Ureter (tissue), 1 donor: ENCODE measurements at regions not wholly inside any gene's neighbourhood (a gene's known extent, or its start where the extent isn't known, plus 50 kb on each side); places are given as distances from the start of the nearest gene placed in this dataset.

Experiments used
- DNase-seq: peaks from one replicate; pipeline ENCODE4 v3.0.0-alpha.2; 2020; ENCODE audit warnings: low spot score
- donor health status: DM: yes; HTN: yes; CAD: no.

DNA sequence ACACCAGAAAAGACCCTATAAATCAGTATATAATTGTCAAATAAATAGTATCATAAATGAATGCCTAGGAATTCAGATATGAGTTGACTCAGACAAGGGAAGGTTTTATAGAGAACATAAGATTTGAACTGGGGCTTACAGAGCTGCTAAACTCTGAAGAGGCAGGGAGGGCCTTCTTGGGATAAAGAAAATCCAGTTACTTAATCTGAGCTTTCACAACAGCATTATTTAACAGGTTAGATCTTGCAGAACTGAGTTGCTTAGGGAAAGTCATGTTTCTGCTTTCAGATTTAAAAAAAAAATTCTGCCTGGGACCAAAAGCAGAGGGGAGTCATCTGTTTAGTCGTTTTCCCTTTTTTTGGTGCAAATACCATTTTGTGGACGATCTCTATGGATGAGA is 594.8 kb upstream of the FZD8 start:
- DNase-seq = no peak

DNA sequence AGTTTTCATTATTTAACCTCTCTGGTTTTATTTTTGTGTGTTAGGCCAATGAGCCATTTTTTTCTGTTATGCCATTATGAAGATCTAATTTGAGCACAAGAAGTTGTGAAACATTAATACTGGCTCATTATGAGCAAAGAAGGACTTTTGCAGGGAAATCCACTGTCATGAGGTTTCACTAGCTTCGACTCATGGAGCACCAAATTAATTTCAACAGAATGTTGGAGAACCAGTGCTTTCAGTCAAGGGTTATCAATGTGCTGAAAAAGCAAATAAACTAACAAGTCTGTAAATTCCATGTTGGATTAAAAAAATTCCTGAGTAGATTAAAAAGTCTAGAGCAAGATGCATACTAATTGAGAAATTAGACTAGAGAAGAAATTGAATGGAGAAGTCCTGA is 594.2 kb upstream of the FZD8 start:
- DNase-seq = no peak

DNA sequence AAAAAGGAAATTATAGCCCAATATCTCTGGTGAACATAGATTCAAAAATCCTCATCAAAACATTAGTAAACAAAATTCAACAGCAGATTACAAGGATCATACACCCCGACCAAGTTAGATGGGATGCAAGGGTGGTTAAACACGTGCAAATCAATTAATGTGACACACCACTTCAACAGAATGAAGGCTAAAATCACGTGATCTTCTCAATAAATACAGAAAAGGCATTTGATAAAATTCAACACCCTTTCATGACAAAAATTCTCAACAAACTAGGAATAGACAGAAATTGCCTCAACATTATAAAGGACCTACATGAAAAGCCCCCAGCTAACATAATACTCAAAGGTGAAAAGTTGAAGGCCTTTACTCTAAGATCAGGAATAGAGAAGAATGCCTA is 590.8 kb upstream of the FZD8 start:
- DNase-seq = no peak

DNA sequence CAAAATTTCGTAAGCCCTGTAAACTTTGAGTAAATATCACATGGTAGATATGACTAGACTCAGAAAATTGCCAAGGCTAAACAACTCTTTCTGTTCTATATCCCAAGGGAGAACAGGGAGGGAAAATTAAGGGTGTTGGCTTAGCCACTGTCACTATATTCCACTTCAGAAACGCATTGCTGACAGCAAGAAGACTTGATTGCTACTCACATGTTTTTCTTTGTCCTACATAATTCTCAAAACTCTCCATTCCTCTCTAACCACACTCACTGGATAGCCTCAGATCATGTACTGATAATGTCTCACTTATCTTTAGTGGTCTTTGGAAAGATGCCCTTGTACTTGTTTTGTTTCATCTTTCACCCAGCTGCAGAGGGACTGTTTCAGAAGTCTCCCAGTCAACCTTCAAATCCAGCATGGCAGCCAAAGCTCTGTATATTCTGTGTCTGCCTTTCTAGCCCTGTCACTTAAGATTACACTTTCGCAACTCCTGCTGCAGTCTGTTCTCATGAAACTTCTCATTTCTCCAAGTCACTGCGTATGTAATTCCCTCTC is 582.4 kb upstream of the FZD8 start:
- DNase-seq = no peak

DNA sequence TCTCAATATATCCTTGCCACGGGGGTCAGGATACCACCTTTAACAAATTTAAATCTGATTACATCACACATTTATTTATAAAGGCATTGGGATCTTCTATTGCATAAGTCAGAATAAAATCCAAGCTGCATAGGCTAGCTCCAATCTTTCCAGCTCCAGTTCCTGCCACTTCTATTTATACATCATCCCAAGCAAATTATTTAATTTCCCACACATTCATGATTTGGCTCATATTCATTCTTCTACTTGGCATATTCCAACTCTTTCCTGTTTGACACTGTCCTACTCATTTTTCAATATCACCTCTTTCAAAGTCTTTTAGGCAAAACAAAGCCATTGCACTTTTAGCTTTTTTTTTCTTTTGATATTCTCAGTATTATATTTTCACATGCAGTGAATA is 579.0 kb upstream of the FZD8 start:
- DNase-seq = no peak

DNA sequence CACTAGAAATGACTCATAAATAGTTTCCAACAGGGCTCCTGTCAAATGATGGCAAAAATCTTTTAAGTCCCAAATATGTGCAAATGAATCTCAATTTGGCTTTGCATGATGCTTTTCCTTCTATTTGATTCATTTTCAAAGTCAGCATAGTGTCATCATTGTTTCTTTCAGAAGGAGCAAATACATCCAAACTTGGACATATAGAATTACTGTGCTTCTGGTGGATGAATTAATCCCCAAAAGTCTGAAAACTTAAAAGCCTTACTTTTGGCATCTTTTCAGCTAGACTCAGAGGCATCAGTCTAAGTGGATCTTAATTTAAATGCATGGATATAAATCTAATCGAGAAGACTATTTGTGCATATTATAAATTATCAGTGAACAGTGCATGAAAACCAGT is 578.1 kb upstream of the FZD8 start:
- no peak for DNase-seq

DNA sequence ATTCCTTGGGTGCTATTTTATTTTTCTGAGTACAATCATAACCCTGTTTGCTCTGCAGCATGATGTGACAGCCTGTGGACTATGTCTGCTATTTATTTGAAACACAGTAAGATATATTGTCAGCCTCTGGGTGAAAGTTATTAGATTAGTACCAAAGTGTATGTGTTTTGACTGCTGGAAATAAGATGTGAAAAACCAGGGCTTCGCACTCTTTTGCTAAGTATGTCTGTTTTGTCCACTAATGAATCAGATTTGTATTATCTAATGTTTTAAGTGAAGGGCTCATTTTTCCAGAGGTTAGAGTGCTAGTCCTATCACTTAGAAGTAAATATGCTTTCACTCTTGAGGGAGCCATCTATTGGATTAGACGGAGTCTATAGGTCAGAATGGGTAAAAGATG is 569.8 kb upstream of the FZD8 start:
- DNase-seq = no peak

DNA sequence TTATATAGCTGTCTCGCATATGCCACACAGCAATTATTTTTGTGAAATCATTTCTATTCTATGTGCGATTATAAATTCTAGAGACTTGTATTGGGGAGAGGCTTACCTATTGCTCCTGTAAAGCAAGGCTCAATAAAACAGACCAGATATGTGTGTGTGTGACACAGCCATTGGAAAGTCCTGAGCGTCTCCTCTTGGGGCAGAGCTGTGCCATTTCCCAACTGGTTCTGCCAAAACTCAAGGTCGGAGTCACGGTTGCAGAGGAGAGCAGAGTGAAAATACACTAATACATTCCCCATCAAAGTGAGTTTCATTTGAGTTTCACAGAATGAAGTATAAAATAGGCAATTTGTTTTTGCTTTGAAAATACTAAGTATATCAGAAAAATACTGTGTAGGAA is 567.4 kb upstream of the FZD8 start:
- DNase-seq = no peak

DNA sequence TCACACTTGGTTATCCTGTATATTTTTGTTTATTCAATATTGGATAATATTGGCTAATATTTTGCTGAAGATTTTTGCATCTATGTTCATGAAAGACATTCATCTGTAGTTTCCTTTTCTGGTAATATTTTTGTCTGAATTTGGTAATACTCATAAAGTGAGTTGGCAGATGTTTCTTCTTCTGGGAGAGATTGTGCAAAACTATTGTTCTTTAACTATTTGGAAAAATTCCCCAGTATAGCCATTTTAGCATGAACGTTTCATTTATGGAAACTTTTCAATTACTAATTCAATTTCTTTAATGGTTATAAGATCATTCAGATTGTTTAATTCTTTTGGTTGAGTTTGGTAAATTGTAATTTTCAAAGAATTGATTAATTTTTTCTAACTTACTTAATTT is 560.8 kb upstream of the FZD8 start:
- DNase-seq = no peak

DNA sequence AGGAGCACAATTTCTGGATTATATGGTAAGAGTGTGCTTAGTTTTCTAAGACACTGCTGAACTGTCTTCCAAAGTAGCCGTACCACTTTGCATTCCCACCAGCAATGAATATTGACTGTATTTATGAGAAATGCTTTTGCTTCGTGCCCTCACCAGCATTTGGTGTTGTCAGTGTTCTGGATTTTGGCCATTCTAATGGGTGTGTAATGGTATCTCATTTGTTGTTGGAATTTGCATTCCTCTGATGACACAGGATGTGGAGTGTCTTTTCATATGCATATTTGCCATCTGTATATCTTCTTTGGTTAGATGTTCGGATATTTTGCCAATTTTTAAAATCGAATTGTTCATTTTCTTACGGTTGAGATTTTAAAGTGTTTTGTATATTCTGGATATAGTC is 558.5 kb upstream of the FZD8 start:
- DNase-seq = no peak

DNA sequence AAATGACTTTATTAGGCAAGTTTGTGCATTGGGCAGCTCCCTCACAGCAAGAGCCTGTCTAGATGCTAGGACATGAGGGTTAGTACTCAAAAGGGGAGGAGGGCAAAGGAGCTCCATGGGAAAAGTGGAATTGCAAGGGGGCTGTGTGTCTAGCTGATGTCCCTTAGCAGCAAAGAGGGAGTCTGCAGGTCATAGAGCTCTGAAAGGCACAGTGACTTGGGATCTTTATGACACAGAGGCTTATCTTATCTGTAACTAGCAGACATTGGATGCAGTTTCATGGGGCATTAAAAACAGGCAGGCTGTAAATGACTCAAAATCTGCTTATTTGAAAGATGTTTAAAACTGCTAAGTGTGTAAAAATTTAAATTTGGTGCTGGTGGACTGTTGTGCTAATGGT is 556.2 kb upstream of the FZD8 start:
- DNase-seq = no peak

DNA sequence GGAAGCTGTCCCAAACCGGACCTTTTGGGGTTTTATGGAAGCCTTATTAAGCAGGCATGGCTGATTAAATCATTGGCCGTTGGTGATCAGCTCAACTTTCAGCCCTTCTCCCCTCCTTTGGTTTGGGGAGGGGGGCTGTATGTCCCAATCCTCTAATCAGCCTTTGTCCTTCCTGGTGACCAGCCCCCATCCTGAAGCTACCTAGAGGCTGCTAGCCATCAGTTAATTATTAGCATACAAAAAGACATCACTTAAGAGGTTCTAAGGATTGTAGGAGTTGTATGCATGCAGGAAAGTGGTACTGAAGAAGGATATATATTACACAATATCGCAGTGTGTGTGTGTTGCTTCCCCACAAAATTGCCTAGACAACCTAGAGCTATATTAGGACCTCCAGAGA is 553.3 kb upstream of the FZD8 start:
- no peak for DNase-seq

DNA sequence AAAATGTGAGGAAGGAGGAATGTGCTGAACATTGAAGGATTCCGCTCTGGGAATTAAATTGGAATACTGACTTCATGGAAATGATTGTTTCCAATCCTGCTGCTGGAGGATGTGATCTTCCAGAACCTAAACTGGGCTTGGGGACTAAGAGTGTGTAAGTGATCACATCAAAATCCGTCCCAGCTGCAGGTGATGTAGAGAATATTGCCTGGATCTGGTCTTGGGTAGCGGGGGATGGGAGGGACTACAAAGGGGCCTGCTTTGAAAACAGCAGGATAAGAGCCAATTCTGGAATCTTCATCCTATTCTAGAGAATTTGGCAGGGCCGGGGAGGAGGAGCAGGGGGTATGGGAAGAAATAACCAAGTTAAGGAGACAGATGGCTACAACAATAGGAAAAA is 552.2 kb upstream of the FZD8 start:
- no peak for DNase-seq

DNA sequence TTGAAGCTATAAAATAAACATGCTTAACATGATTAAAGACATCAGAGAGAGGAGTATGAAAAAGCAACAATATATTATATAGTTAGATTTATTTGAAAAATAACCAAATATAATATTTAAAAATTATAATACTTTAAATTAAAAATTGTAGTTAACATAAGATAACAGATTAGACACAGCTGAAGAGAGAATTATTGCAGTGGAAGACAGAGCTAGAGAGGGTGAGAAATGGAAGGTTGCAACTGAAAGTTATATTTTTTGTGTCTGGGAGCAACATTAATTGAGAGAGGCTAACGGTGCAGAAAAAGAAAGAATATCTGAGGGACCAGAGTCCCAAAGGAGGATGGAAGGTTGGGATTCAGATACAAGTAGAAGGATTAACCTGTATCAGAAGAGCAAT is 548.9 kb upstream of the FZD8 start:
- no peak for DNase-seq

DNA sequence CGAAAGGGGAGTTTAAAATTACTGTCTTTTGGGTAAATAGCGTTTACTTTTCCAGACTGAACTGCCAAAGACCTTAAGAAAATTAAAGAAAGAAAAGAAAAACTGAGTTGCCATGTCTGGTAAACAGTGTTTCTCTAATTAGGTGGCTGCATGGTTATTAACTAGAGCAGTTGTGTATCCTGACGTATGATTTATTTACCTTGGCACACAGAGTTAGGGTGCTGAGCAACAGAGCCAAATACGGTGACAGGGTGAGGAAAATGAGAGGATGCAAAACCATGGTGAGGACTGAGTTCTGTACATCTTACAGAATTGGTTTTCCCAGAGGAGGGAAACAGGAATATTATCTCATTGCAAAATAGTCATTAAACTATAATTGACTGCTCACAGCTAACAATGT is 546.4 kb upstream of the FZD8 start:
- no peak for DNase-seq

DNA sequence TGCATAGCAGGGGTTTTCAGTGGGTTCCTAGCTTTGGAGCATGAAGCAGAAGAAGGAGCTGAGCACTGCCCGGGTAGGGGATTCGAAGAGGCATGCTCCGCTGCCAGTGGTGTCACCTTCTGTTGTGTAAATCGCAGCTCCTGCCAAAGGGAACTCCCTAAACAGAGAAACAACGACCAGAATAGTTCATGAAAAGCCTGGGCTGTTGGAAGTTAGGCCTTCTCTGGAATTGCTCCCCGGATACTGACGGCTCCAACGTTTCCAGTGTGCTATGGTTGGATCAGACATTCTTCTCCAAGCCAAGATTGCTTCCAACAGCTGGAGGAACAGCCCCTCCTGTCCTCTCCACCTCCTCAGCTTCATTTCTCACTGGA is 546.0 kb upstream of the FZD8 start:
- DNase-seq = no peak

DNA sequence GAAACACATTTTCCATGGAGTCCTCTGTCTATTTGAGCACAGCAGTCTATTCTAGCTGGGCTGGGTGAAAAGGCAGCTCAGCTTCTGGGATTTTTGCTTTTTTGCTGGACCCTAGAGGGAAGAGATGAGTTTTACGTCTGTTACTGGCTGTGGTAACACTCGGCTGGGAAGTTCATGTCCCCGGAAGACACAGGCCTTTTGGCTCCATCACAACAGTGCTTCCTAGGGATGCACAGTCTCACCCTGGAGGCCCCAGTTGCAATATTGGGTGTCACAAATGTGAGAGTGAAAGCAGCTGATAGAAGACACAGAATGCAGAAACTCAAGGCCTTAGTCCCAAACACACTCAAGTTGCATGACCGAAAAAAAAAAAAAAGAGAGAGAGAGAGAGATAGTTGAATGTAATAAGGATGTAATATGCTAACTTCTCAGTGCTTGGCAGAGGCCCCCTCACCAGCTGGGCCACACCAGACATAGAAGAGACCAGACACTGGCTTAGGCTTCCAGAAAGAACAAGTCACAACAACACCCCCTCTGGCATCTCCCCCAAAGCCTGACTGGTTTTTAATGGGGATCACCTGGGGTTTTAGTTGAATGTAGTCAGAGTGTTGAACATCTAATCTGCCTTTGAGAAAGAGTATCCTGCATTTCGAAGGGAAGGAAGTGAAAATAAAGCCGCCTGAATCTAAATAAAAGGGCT is 545.4 kb upstream of the FZD8 start:
- no peak for DNase-seq

DNA sequence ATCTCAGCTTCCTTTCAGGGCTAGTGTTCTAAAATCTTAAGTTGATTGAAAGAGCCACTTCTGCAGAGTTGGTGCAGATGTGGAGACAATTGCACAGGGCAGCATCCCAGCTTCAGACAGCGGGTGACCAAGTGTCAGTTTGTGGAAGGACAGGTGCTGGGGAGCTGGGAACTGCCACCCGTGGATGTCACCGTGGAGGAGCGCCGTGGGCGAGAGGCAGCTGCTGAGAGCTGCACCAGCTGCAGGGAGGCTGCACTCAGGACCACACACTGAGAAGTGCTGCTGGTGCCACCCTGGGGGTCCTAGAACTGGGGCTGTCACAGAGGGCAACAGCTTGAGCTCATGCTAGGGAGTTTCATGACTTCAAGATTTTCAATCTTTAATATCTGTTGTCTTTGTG is 543.0 kb upstream of the FZD8 start:
- DNase-seq = no peak

DNA sequence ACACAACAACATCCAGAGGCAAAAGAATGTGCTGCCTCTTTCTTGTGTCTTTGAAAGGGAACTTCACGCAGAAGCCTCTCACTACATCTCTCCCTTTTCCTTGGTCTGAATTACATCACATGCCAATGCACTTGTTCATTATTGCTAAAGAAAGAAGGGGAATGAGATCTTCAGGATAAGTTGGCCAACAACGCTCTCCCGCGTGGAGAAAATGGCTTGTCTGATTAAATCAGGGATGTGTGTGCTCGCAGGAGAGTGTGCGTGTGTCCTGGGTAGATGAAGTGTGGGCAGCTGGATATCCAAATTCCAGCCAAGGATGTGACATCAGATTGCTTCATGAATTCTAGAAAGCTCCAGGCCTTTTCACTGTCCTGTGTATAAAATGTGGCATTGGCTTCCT is 541.6 kb upstream of the FZD8 start:
- DNase-seq = no peak

DNA sequence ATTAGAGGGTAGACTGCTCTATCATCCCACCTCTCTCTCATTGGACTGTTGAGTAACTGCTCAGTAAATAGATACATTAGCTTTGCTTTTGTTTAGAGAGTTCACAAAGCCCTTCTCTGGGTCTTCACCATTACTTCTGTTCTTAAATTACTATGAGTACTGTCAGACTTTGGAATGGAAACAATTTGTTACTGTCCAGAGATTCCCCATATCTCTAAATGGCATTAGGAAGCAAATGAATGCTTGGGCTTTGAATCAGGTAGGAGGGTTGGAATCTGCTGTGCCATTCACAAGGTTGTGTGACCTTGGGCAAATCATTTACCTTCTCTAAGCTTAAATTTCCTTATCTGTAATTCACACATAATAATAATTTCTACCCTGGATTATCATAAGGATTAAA is 541.0 kb upstream of the FZD8 start:
- DNase-seq = no peak

DNA sequence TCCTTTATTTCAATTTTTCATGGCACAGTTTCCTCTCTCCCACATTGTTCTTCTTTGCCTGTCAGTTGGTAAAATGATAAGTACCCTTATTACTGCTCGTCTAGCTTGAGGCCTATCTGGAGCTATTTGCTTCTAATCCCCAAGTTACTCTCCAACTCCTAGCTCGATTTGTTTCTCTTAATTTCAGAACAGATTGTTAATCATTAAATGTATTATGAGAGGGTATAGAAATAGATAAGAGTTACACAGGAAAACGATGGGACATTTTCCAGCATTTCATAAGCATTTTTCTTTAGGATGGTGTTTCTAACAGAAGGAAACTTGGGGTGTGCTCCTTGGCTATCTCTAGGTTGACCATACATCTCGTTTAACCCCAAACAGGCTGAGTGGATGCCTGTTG is 540.5 kb upstream of the FZD8 start:
- DNase-seq = no peak

DNA sequence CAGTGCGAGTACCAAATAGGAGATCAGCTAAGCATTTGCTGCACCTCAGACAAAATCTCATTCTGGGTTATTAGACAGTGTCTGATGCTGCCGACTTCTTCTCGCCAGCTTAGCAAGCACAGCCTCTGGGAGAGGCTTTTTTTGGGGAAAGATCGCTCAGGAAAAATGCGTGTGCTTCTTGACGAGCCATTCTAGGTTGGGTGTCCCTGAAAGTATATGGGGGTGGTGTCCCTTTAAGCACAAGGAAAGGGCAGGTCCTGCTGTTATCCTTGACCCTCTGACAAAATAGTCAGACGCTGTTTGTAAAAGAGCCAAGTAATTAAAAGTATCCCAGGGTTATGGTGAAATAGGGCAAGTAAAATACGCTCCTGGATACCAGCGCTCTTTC is 540.1 kb upstream of the FZD8 start:
- DNase-seq = no peak

DNA sequence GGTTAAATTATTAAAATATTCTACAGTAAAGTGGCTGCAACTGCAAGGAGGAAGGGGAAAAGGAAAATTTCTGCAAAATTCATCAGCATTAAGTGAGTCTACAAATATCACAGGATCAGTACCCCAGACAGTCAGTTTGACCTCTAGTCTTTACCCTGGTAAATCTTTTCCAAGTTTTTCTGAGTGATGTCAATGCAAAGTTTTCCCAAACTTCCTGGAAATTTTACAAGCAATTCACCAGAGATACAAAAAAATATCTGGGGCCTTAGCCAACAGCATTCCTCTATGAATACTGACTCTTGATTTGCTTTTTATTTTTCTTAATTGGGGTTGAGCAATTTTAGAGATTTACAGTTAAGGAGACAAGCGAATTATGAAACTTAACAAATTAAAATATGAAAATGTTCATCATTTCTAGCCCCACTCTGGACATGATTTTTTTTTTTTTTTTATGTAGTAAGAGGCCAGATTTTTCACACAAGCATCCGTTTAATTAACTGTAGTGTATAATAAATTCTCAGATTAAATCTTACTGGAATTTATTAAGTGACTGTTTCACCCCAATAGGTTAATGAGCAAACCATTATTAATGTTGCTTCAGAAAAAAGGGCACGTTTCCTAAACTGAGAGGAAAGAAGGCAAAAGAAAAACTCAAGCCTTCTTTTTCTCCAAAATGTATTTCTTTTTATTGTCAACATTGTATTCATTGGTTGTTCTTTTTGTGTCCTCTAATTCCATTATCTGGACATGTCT is 539.5 kb upstream of the FZD8 start:
- DNase-seq = no peak

DNA sequence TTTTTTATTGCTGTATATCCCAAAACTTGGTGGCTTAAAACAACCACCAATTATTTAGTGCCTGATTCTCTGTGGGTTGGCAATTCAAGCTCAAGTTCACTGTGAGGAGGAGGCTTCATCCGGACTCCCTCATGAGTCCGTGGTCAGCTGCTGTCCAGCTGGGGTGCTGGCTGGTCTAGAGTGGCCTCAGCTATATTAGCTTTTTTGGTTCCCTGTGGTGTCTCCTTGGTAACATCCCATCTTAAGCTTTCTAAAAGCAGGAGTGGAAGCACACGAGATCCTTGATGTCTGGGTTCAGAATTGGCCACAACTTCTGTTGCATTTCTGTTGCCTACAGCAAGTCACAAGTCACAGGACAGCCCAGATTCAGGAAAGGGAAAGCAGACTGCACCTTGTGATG is 536.5 kb upstream of the FZD8 start:
- DNase-seq = no peak
